Testis (tissue), 2 donors: ENCODE measurements at regions not wholly inside any gene's neighbourhood (a gene's known extent, or its start where the extent isn't known, plus 50 kb on each side); places are given as distances from the start of the nearest gene placed in this dataset.

Source experiments
- DNase-seq: peaks from one replicate; pipeline ENCODE4 v3.0.0-alpha.2; 2019
- H3K27ac ChIP-seq, 2 donors: fragments of 200-600 bp; sonication (generic); one replicate each; pipeline ENCODE4 v1.5.1; 2019
- H3K27me3 ChIP-seq: fragments of 200-600 bp; sonication (generic); one replicate; pipeline ENCODE4 v1.5.1; 2019
- H3K36me3 ChIP-seq: fragments of 200-600 bp; sonication (generic); one replicate; pipeline ENCODE4 v1.5.1; 2017; ENCODE audit warnings: low read depth; ENCODE audit errors: missing control alignments
- H3K4me1 ChIP-seq: fragments of 200-600 bp; sonication (generic); one replicate; pipeline ENCODE4 v1.5.1; 2019
- H3K4me3 ChIP-seq, 2 donors: fragments of 200-600 bp; sonication (generic); one replicate each; pipeline ENCODE4 v1.5.1; 2017 to 2019
- H3K9me3 ChIP-seq: fragments of 200-600 bp; sonication (generic); one replicate; pipeline ENCODE4 v1.5.1; 2017
- POLR2A ChIP-seq: fragments of 450-650 bp; IDR thresholded peaks from one replicate; pipeline ENCODE4 v1.6.1; 2017; ENCODE audit warnings: antibody characterized with exemption, mild to moderate bottlenecking, moderate library complexity
- WGBS, 2 donors: methylation state at CpG; one replicate each; pipeline ENCODE4 v1.1.5; 2018; 5-methylcytosine and 5-hydroxymethylcytosine counted together
- intact Hi-C: fragments of 100-400 bp; cut with DNase I; formaldehyde crosslinking; loops from one replicate; pipeline ENCODE4 v1.15.1; 2023; ENCODE audit warnings: low total_unique reads
- TF ChIP-seq, protein P1 (sequence below), 3 experiments: fragments of 450-650 bp in 2 of 3; fragments of 200-600 bp in 1 of 3; sonication (generic) in 1 of 3; IDR thresholded peaks; one replicate each; pipeline ENCODE4 v1.5.1; 2016 to 2019; ENCODE audit warnings: antibody characterized with exemption in 3 of 3, mild to moderate bottlenecking in 2 of 3, moderate library complexity in 1 of 3

DNA sequence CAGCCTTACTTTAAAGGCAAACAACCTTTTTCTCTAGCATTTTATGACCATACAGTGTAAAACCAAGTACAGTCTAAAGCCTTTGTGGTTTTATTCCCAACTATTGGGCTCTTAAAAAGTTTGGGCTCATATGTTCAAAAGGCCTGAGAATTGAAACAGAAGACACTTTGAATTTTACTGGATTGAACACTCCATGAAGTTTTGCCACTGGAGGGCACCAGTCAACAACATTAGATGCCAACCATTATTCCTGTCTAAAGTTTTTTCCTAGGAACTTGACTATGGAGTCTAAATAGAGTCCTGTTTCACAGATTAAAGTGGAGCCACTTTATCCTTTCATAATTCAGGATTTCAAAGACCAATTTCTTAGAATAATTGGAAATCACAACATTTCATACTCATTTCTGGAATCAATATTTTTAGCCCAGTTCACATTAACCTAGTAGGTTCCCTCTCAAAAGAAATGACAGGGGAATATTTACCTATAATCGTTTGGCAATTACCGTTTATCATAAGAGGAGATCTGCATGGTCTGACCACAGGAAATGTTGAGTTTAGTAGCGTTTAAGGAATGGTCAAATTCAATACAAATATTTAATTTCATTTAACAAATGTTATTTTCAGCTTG is 244.1 kb upstream of the PDZRN3 start:
- WGBS, 2 donors: 74 to 75% methylated on average over 3 of the region's 3 CpGs
- no peak overlapping the region for H3K4me3 ChIP-seq
- intact Hi-C loops: no loop called here
- H3K9me3 ChIP-seq: no peaks in the 10 kb centered on the region
- no peaks in the 10 kb centered on the region for H3K36me3 ChIP-seq
- no peak overlapping the region for H3K27ac ChIP-seq
- no peaks in the 10 kb centered on the region for H3K4me1 ChIP-seq
- TF ChIP-seq POLR2A: no peak
- TF ChIP-seq, protein P1, sequence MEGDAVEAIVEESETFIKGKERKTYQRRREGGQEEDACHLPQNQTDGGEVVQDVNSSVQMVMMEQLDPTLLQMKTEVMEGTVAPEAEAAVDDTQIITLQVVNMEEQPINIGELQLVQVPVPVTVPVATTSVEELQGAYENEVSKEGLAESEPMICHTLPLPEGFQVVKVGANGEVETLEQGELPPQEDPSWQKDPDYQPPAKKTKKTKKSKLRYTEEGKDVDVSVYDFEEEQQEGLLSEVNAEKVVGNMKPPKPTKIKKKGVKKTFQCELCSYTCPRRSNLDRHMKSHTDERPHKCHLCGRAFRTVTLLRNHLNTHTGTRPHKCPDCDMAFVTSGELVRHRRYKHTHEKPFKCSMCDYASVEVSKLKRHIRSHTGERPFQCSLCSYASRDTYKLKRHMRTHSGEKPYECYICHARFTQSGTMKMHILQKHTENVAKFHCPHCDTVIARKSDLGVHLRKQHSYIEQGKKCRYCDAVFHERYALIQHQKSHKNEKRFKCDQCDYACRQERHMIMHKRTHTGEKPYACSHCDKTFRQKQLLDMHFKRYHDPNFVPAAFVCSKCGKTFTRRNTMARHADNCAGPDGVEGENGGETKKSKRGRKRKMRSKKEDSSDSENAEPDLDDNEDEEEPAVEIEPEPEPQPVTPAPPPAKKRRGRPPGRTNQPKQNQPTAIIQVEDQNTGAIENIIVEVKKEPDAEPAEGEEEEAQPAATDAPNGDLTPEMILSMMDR (IDR thresholded peaks at IDR 0.05): peak in 2 of 3 experiments; percentile 27 to 42
- peak; percentile 60 for DNase-seq
- no peaks in the 10 kb centered on the region for H3K27me3 ChIP-seq

DNA sequence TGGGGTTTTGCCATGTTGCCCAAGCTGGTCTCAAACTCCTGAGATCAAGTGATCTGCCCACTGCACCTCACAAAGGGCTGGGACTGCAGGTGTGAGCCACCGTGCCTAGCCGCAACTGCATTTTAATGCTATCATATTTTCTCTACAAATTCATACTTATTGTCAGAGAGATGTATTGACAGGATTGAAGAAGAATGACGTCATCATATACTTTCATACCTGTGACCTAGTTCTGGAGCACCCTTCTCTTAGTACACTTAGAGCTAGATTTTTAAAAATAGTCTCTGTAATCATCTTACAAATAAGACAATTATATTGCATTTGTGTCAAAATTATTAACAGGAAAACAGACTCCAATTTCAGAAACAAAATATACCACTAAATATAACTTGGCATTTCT is 242.8 kb upstream of the PDZRN3 start:
- Histone ChIP-seq H3K4me3 (no peak overlapping the region), H3K4me1 (no peaks in the 10 kb centered on the region), H3K9me3 (no peaks in the 10 kb centered on the region), H3K27ac (no peak overlapping the region), H3K27me3 (no peaks in the 10 kb centered on the region), H3K36me3 (no peaks in the 10 kb centered on the region)
- TF ChIP-seq, protein P1 (IDR thresholded peaks at IDR 0.05): no peak
- no peak for TF ChIP-seq POLR2A
- intact Hi-C loops: no loop called here
- WGBS, 2 donors: 93 to 94% methylated on average over 3 of the region's 3 CpGs
- DNase-seq: no peak

DNA sequence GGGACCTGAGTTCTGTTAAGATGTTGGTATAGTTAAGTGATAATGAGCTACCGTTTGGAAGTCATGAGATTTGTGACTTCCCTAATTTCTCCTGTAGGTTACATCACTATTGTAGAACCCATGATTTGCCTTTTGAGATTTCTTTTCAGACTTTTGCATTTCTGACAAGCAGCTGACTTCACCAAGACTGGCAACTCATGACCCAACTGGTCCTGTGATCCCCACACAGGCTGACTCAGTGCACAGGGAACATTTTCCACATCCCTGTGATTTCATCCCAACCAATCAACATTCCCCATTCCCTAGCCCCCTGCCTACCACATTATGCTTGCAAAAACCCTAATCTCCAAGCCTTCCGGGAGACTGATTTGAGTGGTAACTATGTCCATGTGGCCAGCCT is 242.1 kb upstream of the PDZRN3 start:
- TF ChIP-seq, protein P1 (IDR thresholded peaks at IDR 0.05): no peak
- TF ChIP-seq POLR2A: no peak
- no peak for DNase-seq
- Histone ChIP-seq H3K9me3 (no peaks in the 10 kb centered on the region), H3K27ac (no peak overlapping the region), H3K36me3 (no peaks in the 10 kb centered on the region), H3K27me3 (no peaks in the 10 kb centered on the region), H3K4me3 (no peak overlapping the region), H3K4me1 (no peaks in the 10 kb centered on the region)
- 83 to 91% methylated on average over 2 of the region's 2 CpGs for WGBS, 2 donors
- intact Hi-C loops: no loop called here

DNA sequence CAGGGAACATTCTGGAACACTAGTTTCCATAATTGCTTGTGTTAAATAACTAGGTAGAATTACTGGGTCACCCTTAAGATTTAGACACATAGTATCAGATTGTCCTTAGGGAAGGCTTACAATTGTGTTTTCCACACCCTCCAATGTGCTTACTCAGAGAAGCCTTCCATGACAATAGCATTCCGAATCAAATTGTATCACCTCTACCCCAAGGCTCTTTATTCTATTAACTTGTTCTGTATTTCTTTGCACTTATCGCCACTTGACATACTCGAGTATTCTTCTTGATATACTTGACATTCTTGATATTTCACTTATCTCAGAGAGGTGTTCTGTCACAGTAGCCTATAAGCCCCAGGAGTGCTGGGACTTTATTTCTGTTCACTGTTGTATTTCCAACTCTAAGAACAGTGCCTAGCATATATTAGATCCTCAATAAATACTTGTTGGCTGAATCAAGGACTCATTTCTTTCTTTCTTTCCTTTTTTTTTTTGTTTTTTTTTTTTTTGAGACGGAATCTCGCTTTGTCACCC is 238.9 kb upstream of the PDZRN3 start:
- intact Hi-C loops: no loop called here
- no peak for DNase-seq
- H3K4me3 ChIP-seq: no peak overlapping the region
- no peak overlapping the region for H3K27ac ChIP-seq
- H3K4me1 ChIP-seq: no peaks in the 10 kb centered on the region
- H3K27me3 ChIP-seq: no peaks in the 10 kb centered on the region
- H3K36me3 ChIP-seq: no peaks in the 10 kb centered on the region
- no peaks in the 10 kb centered on the region for H3K9me3 ChIP-seq
- TF ChIP-seq POLR2A: no peak
- 75 to 85% methylated on average over 5 of the region's 5 CpGs for WGBS, 2 donors

DNA sequence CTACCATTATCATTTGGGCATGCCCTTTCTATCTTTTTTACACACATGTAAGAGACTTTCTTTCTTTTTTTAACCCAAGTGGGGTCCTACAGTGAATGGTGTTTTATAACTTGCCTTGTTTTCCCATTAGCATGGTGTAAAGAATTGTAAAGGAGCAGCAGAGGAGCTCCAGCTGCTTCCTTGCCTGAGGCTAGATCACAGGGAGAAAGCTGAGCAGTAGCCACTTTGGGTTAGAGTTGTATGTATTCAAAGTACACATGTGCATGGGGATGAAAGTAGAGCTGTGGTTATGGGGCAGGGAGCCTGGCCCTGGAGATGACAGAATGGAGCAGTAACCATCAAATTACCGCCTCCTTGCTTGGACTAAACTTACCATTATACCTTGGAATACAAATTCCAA is 231.1 kb upstream of the PDZRN3 start:
- intact Hi-C loops: no loop called here
- TF ChIP-seq POLR2A: no peak
- TF ChIP-seq, protein P1 (IDR thresholded peaks at IDR 0.05): no peak
- WGBS, 2 donors: 89 to 100% methylated on average over 1 of the region's 1 CpG

More for the DNA sequence above, 231.1 kb upstream of the PDZRN3 start:
- no peaks in the 10 kb centered on the region for H3K4me1 ChIP-seq
- DNase-seq: no peak
- no peak overlapping the region for H3K4me3 ChIP-seq
- H3K27me3 ChIP-seq: no peaks in the 10 kb centered on the region
- H3K9me3 ChIP-seq: no peaks in the 10 kb centered on the region
- H3K27ac ChIP-seq: no peak overlapping the region
- no peaks in the 10 kb centered on the region for H3K36me3 ChIP-seq
